H1 (cell line): ENCODE measurements at regions not wholly inside any gene's neighbourhood (a gene's known extent, or its start where the extent isn't known, plus 50 kb on each side); places are given as distances from the start of the nearest gene placed in this dataset.

Experiments used
- CTCF ChIP-seq, 3 experiments: IDR thresholded peaks; 1 replicate in 2 of 3; 2 replicates in 1 of 3; pipeline versions ENCODE4 v1.5.1 to v1.6.1; 2011; ENCODE audit warnings: low read length in 3 of 3, mild to moderate bottlenecking in 3 of 3, inconsistent platforms in 2 of 3, low read depth in 1 of 3, moderate library complexity in 1 of 3; ENCODE audit not compliant: insufficient read depth in 1 of 3; ENCODE audit errors: control extremely low read depth in 1 of 3
- EGR1 ChIP-seq: IDR thresholded peaks from 2 replicates; pipeline ENCODE4 v1.6.1; 2011; ENCODE audit warnings: low read depth, low read length, borderline replicate concordance
- TAF1 ChIP-seq: IDR thresholded peaks from 2 replicates; pipeline ENCODE4 v1.6.1; 2011; ENCODE audit warnings: mild to moderate bottlenecking, low read depth, low read length
- USF2 ChIP-seq: IDR thresholded peaks from 2 replicates; pipeline ENCODE4 v1.6.1; 2011; ENCODE audit warnings: low read length, improper control_type of control experiment
- YY1 ChIP-seq: IDR thresholded peaks from 2 replicates; pipeline ENCODE4 v1.6.1; 2011; ENCODE audit warnings: low read depth, mild to moderate bottlenecking, low read length

- TF ChIP-seq EGR1 (no peak), CTCF (IDR thresholded peaks at IDR 0.05; ENCODE audit: control extremely low read depth in 1 of 3, insufficient read depth in 1 of 3, low read depth in 1 of 3, low read length in 3 of 3) (no peak), USF2 (no peak), TAF1 (no peak), YY1 (no peak)
Observed at GRCh38 chr18:7336623-7337022, 105.7 kb downstream of the LRRC30 start.
